Ishikawa (cell line): ENCODE measurements at regions not wholly inside any gene's neighbourhood (a gene's known extent, or its start where the extent isn't known, plus 50 kb on each side); places are given as distances from the start of the nearest gene placed in this dataset.

ENCODE experiments used
- CEBPB ChIP-seq: IDR thresholded peaks from 2 replicates; pipeline ENCODE4 v1.6.1; 2012
- CREB1 ChIP-seq: IDR thresholded peaks from 2 replicates; pipeline ENCODE4 v1.6.1; 2012; ENCODE audit warnings: low read depth
- EP300 ChIP-seq: IDR thresholded peaks from 2 replicates; pipeline ENCODE4 v1.6.1; 2012; ENCODE audit warnings: borderline replicate concordance
- RAD21 ChIP-seq: IDR thresholded peaks from 2 replicates; pipeline ENCODE4 v1.6.1; 2012; ENCODE audit warnings: low read depth
- TAF1 ChIP-seq: IDR thresholded peaks from 2 replicates; pipeline ENCODE4 v1.6.1; 2012; ENCODE audit warnings: low read depth, mild to moderate bottlenecking
- TCF12 ChIP-seq: IDR thresholded peaks from 2 replicates; pipeline ENCODE4 v1.6.1; 2012; ENCODE audit warnings: low read depth
- TEAD4 ChIP-seq: IDR thresholded peaks from 2 replicates; pipeline ENCODE4 v1.6.1; 2012
- YY1 ChIP-seq: IDR thresholded peaks from 2 replicates; pipeline ENCODE4 v1.6.1; 2012; ENCODE audit warnings: low read depth
- TF ChIP-seq, protein P1 (sequence below): IDR thresholded peaks from 2 replicates; pipeline ENCODE4 v1.6.1; 2012
- TF ChIP-seq, protein P2 (sequence below): IDR thresholded peaks from 2 replicates; pipeline ENCODE4 v1.6.1; 2012; ENCODE audit warnings: low read depth, mild to moderate bottlenecking

- TF ChIP-seq EP300 (no peak), TAF1 (no peak), CREB1 (no peak), CEBPB (no peak), TCF12 (no peak), RAD21 (no peak), TEAD4 (no peak), YY1 (no peak)
- TF ChIP-seq, protein P1, sequence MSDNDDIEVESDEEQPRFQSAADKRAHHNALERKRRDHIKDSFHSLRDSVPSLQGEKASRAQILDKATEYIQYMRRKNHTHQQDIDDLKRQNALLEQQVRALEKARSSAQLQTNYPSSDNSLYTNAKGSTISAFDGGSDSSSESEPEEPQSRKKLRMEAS = no peak
- TF ChIP-seq, protein P2, sequence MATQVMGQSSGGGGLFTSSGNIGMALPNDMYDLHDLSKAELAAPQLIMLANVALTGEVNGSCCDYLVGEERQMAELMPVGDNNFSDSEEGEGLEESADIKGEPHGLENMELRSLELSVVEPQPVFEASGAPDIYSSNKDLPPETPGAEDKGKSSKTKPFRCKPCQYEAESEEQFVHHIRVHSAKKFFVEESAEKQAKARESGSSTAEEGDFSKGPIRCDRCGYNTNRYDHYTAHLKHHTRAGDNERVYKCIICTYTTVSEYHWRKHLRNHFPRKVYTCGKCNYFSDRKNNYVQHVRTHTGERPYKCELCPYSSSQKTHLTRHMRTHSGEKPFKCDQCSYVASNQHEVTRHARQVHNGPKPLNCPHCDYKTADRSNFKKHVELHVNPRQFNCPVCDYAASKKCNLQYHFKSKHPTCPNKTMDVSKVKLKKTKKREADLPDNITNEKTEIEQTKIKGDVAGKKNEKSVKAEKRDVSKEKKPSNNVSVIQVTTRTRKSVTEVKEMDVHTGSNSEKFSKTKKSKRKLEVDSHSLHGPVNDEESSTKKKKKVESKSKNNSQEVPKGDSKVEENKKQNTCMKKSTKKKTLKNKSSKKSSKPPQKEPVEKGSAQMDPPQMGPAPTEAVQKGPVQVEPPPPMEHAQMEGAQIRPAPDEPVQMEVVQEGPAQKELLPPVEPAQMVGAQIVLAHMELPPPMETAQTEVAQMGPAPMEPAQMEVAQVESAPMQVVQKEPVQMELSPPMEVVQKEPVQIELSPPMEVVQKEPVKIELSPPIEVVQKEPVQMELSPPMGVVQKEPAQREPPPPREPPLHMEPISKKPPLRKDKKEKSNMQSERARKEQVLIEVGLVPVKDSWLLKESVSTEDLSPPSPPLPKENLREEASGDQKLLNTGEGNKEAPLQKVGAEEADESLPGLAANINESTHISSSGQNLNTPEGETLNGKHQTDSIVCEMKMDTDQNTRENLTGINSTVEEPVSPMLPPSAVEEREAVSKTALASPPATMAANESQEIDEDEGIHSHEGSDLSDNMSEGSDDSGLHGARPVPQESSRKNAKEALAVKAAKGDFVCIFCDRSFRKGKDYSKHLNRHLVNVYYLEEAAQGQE = no peak
Measured at GRCh38 chr6:131391116-131391515, 181.9 kb upstream of the ARG1 start.
